Breast epithelium (tissue), 4 donors: ENCODE measurements at regions not wholly inside any gene's neighbourhood (a gene's known extent, or its start where the extent isn't known, plus 50 kb on each side); places are given as distances from the start of the nearest gene placed in this dataset.

ENCODE experiments used
- DNase-seq, 2 donors: peaks; one replicate each; pipeline ENCODE4 v3.0.0-alpha.2; 2019; ENCODE audit warnings: low spot score in 2 of 2
- H3K27ac ChIP-seq, 2 donors: fragments of 200-600 bp; sonication (generic) in 1 of 2; one replicate each; pipeline ENCODE4 v1.5.1; 2016 to 2019; ENCODE audit warnings: mild to moderate bottlenecking in 1 of 2
- H3K27me3 ChIP-seq, 2 donors: fragments of 200-600 bp; sonication (generic) in 1 of 2; one replicate each; pipeline versions ENCODE4 v1.5.1 to v1.6.0; 2017 to 2019; ENCODE audit warnings: control low read depth in 1 of 2, mild to moderate bottlenecking in 1 of 2
- H3K36me3 ChIP-seq: fragments of 200-600 bp; one replicate; pipeline ENCODE4 v1.5.1; 2019
- H3K4me1 ChIP-seq, 2 donors: fragments of 200-600 bp; sonication (generic); one replicate each; pipeline ENCODE4 v1.5.1; 2016 to 2019; ENCODE audit warnings: control low read depth in 1 of 2
- H3K4me3 ChIP-seq, 3 donors: fragments of 200-600 bp; sonication (generic); 1 replicate in 2 of 3; 2 replicates in 1 of 3; pipeline ENCODE4 v1.5.1; 2016 to 2019; ENCODE audit warnings: mild to moderate bottlenecking in 3 of 3, moderate library complexity in 2 of 3
- H3K9me3 ChIP-seq, 2 donors: fragments of 200-600 bp; sonication (generic) in 1 of 2; one replicate each; pipeline ENCODE4 v1.5.1; 2016 to 2019; ENCODE audit warnings: control low read depth in 1 of 2
- POLR2A ChIP-seq: fragments of 450-650 bp; IDR thresholded peaks from one replicate; pipeline ENCODE4 v1.6.1; 2016; ENCODE audit warnings: antibody characterized with exemption, mild to moderate bottlenecking, moderate library complexity
- POLR2AphosphoS5 ChIP-seq, 3 donors: sonication (generic); formaldehyde crosslinking; IDR thresholded peaks; one replicate each; pipeline ENCODE4 v1.6.1; 2017; ENCODE audit warnings: antibody characterized with exemption in 3 of 3
- intact Hi-C: fragments of 100-400 bp; cut with DNase I; formaldehyde crosslinking; loops from one replicate; pipeline ENCODE4 v1.15.1; 2023; ENCODE audit warnings: low total_unique reads
- TF ChIP-seq, protein P1 (sequence below), 3 donors: fragments of 450-650 bp; IDR thresholded peaks; one replicate each; pipeline ENCODE4 v1.5.1; 2016 to 2017; ENCODE audit warnings: antibody characterized with exemption in 3 of 3, mild to moderate bottlenecking in 3 of 3, moderate library complexity in 3 of 3

DNA sequence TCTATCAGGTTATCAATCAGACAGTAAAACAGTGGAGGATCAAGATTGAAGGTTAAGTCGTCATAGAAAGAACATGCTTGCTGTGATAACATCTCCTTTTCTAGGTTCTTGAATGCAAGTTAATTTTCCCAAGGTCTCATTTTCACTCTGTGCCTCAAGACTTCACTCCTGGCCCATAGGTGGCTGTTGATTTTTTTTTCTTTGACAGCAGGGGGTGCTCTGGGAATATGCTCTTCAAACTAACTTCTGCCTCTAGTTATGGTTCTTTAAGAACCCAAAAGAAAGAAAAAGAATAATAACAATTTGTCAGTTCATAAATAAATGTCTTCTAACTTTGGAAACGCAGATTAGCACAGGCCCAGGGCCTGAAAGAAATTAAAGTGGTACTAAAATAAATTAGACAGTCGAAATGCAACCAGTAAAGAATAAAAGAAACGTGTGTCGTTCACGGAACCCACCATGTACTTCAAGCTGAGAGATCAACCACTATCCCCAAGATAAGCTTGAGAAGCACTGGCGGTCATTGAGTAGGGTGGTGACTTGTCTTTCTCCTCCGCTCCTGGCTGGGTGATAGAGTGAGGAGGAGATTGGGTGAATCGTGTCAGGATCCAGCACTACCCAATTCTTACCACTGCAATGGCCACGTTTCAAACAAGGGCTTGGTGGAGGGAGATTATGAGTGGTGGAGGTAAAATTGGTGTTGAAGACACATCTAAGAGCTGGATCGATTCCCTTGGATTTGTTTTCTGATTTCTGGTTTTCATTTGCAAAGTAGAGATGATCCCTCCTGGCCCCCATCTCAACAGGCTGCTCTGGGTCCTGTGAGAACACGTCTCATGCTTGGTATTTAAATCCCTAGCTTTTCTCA, 93.4 kb upstream of the IRX4 start:
- DNase-seq: no peak
- intact Hi-C loops: no loop called here

GRCh38 chr5:1975406-1975715, 92.6 kb upstream of the IRX4 start:
- H3K9me3 ChIP-seq: no peaks in the 10 kb centered on the region
- DNase-seq: peak in 1 of 2 donors; percentile 43
- no peaks in the 10 kb centered on the region for H3K4me1 ChIP-seq
- no peaks in the 10 kb centered on the region for H3K27me3 ChIP-seq
- TF ChIP-seq POLR2A (no peak), POLR2AphosphoS5 (IDR thresholded peaks at IDR 0.05) (no peak)
- TF ChIP-seq, protein P1, sequence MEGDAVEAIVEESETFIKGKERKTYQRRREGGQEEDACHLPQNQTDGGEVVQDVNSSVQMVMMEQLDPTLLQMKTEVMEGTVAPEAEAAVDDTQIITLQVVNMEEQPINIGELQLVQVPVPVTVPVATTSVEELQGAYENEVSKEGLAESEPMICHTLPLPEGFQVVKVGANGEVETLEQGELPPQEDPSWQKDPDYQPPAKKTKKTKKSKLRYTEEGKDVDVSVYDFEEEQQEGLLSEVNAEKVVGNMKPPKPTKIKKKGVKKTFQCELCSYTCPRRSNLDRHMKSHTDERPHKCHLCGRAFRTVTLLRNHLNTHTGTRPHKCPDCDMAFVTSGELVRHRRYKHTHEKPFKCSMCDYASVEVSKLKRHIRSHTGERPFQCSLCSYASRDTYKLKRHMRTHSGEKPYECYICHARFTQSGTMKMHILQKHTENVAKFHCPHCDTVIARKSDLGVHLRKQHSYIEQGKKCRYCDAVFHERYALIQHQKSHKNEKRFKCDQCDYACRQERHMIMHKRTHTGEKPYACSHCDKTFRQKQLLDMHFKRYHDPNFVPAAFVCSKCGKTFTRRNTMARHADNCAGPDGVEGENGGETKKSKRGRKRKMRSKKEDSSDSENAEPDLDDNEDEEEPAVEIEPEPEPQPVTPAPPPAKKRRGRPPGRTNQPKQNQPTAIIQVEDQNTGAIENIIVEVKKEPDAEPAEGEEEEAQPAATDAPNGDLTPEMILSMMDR (IDR thresholded peaks at IDR 0.05): no peak
- peak overlapping the region in 1 of 2 donors; percentile 73 for H3K27ac ChIP-seq
- no peaks in the 10 kb centered on the region for H3K36me3 ChIP-seq
- H3K4me3 ChIP-seq: no peak overlapping the region
- intact Hi-C loops: no loop called here

More for the DNA sequence above, 93.4 kb upstream of the IRX4 start:
- Histone ChIP-seq H3K9me3 (no peaks in the 10 kb centered on the region), H3K27me3 (no peaks in the 10 kb centered on the region), H3K4me3 (no peak overlapping the region), H3K4me1 (no peaks in the 10 kb centered on the region), H3K27ac (peak overlapping the region in 1 of 2 donors; percentile 73), H3K36me3 (no peaks in the 10 kb centered on the region)
- no peak for TF ChIP-seq POLR2A
- TF ChIP-seq POLR2AphosphoS5 (IDR thresholded peaks at IDR 0.05): no peak
- TF ChIP-seq, protein P1 (IDR thresholded peaks at IDR 0.05): no peak

DNA sequence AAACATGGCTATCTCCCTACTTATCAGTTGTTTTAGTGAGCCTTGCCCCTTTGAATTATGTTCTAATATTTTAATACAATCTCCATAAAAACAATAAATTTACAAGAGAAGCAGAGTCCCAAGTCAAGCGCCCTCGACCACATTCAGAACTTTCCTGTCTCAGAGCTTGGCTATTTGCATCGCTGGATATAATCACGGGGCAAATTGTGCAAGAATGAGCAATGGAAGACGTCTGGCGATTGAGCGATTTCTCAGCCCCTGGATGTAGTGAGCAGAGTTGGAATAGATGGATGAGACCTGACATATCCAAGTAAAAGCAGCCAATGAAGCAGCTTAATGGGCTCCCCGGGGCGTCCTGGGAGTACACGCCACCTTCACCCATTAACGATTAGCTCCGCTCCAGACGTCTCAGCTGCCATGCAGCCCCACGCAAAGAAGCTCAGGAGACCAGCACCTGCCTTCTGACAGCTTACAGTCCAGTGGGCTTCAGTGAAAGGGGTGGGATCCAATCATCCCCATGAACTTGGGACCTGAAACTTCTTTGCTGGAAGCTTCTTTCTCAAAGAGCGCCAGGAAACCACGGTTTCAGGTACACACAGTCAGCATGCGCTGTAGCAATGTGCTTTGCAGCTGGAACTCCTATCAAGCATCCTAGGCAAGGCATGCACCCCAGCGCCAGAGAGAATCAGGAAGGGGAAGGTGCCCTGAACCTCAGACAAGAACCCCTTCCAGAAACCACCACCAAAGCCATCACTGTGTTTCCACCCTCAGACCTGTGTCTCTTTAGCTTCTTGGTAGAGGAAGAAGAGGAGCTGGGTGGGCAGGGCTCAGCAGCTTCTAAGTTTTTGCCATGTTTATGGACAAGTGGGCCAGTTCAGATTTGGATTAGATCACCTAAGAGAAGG, 92.0 kb upstream of the IRX4 start:
- Histone ChIP-seq H3K4me3 (no peak overlapping the region), H3K27me3 (no peaks in the 10 kb centered on the region), H3K36me3 (no peaks in the 10 kb centered on the region), H3K27ac (peak overlapping the region; percentile 22 to 73), H3K4me1 (no peaks in the 10 kb centered on the region), H3K9me3 (no peaks in the 10 kb centered on the region)
- TF ChIP-seq POLR2A (no peak), POLR2AphosphoS5 (IDR thresholded peaks at IDR 0.05) (no peak)
- TF ChIP-seq, protein P1 (IDR thresholded peaks at IDR 0.05): no peak
- intact Hi-C loops: no loop called here
- no peak for DNase-seq

GRCh38 chr5:1974081-1974480, 91.4 kb upstream of the IRX4 start:
- H3K27me3 ChIP-seq: no peaks in the 10 kb centered on the region
- no peaks in the 10 kb centered on the region for H3K9me3 ChIP-seq
- DNase-seq: no peak
- H3K27ac ChIP-seq: peak overlapping the region; percentile 73 to 74
- H3K4me1 ChIP-seq: no peaks in the 10 kb centered on the region
- no peaks in the 10 kb centered on the region for H3K36me3 ChIP-seq
- intact Hi-C loops: no loop called here
- TF ChIP-seq POLR2AphosphoS5 (IDR thresholded peaks at IDR 0.05) (no peak), POLR2A (no peak)
- TF ChIP-seq, protein P1 (IDR thresholded peaks at IDR 0.05): no peak
- H3K4me3 ChIP-seq: peak overlapping the region in 2 of 3 donors; percentile 10 to 48
